Activated naive CD8-positive, alpha-beta T cell treated with anti-CD3 and anti-CD28 coated beads, Interleukin-2, amount 50 U/mL, for 24 hours (primary cell): ENCODE measurements at regions not wholly inside any gene's neighbourhood (a gene's known extent, or its start where the extent isn't known, plus 50 kb on each side); places are given as distances from the start of the nearest gene placed in this dataset.
"Not testable (repeated sequence)": the region's sequence is repeated elsewhere in the genome, so short reads cannot be mapped to it uniquely, and the experiment has no call there.

ENCODE experiments used
- ATAC-seq: fragments of 150-1000 bp; cut with Tn5 transposase; one replicate; pipeline ENCODE4 v1.10.0; 2021
- DNase-seq: peaks from one replicate; pipeline ENCODE4 v3.0.0; 2021
- H3K27ac Mint-ChIP-seq: one replicate; pipeline ENCODE4 v1.8.0; 2021; ENCODE audit warnings: mild to moderate bottlenecking, mixed read lengths
- H3K27me3 Mint-ChIP-seq: one replicate; pipeline ENCODE4 v1.8.0; 2021; ENCODE audit warnings: mixed read lengths
- H3K36me3 Mint-ChIP-seq: one replicate; pipeline ENCODE4 v1.8.0; 2021; ENCODE audit warnings: low read depth, mixed read lengths
- H3K4me1 Mint-ChIP-seq: one replicate; pipeline ENCODE4 v1.8.0; 2021; ENCODE audit warnings: mixed read lengths
- H3K4me3 Mint-ChIP-seq: one replicate; pipeline ENCODE4 v1.8.0; 2021; ENCODE audit warnings: mild to moderate bottlenecking, moderate library complexity, mixed read lengths
- H3K9me3 Mint-ChIP-seq: one replicate; pipeline ENCODE4 v1.8.0; 2021; ENCODE audit warnings: mixed read lengths

GRCh38 chr7:66554291-66554690 lies 74.4 kb upstream of the KCTD7 start:
- not testable (repeated sequence) for H3K27me3 Mint-ChIP-seq, DNase-seq, H3K9me3 Mint-ChIP-seq, ATAC-seq, H3K4me3 Mint-ChIP-seq, H3K27ac Mint-ChIP-seq, H3K4me1 Mint-ChIP-seq
- H3K36me3 Mint-ChIP-seq: peaks cover 27% of the 10 kb centered on the region

DNA sequence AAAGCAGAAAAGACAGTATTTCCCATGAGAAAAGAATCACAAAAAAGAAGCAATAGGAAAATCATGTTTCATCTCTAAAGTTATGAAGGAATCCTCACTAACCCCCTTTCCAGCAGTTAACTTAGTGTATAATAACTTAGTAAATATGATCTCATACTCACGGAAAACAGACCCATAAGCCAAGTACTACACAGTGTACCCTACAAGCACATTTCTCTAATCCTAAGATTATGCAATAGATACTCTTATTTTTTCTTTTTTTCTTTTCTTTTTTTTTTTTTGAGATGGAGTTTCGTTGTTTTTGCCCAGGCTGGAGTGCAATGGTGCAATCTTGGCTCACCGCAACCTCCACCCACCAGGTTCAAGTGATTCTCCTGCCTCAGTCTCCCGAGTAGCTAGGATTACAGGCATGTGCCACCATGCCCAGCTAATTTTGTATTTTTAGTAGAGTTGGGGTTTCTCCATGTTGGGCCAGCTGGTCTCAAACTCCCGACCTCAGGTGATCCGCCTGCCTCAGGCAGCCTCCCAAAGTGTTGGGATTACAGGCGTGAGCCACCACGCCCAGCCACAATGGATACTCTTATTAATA lies 73.7 kb upstream of the KCTD7 start:
- H3K4me3 Mint-ChIP-seq, H3K27me3 Mint-ChIP-seq, H3K4me1 Mint-ChIP-seq, DNase-seq, H3K9me3 Mint-ChIP-seq, H3K27ac Mint-ChIP-seq, ATAC-seq: not testable (repeated sequence)
- H3K36me3 Mint-ChIP-seq: peaks cover 25% of the 10 kb centered on the region

DNA sequence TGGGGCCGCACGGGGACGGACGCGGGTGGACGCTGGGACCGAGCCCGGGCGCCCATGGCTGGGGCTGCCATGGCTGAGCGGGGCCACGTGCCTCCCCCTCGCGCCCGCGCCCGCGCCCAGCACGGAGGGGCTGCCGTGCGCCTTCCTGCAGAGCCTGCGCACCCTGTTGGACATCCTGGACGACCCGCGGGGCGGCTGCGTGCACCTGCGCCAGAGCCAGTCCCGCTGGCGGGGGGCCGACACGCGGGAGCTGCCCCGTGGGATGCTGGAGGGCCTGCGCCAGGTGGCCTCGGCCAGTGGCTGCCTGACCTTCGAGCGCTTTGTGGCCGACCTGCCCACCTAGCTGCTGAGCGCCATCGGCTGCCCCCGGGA lies 72.5 kb upstream of the KCTD7 start:
- H3K9me3 Mint-ChIP-seq: no peaks in the 10 kb centered on the region
- H3K4me3 Mint-ChIP-seq: no peak overlapping the region
- no peak overlapping the region for H3K27ac Mint-ChIP-seq
- H3K4me1 Mint-ChIP-seq: no peaks in the 10 kb centered on the region
- H3K27me3 Mint-ChIP-seq: no peaks in the 10 kb centered on the region
- no peak for ATAC-seq
- DNase-seq: no peak
- peaks cover 20% of the 10 kb centered on the region for H3K36me3 Mint-ChIP-seq

GRCh38 chr7:66556549-66557213 lies 72.0 kb upstream of the KCTD7 start:
- Mint-ChIP-seq H3K27me3 (no peaks in the 10 kb centered on the region), H3K36me3 (peaks cover 15% of the 10 kb centered on the region), H3K4me3 (no peak overlapping the region), H3K4me1 (no peaks in the 10 kb centered on the region), H3K27ac (no peak overlapping the region), H3K9me3 (no peaks in the 10 kb centered on the region)
- ATAC-seq: no peak
- DNase-seq: no peak

- H3K9me3 Mint-ChIP-seq: no peaks in the 10 kb centered on the region
- H3K27ac Mint-ChIP-seq: no peak overlapping the region
- H3K4me3 Mint-ChIP-seq: no peak overlapping the region
- no peaks in the 10 kb centered on the region for H3K4me1 Mint-ChIP-seq
- peak; percentile 82 for DNase-seq
- peaks cover 11% of the 10 kb centered on the region for H3K36me3 Mint-ChIP-seq
- H3K27me3 Mint-ChIP-seq: no peaks in the 10 kb centered on the region
- ATAC-seq: peak; percentile 62
Measured at GRCh38 chr7:66557214-66558200, 71.2 kb upstream of the KCTD7 start.

GRCh38 chr7:66558201-66558641 lies 70.5 kb upstream of the KCTD7 start:
- no peak for DNase-seq
- no peak overlapping the region for H3K4me3 Mint-ChIP-seq
- no peaks in the 10 kb centered on the region for H3K4me1 Mint-ChIP-seq
- no peaks in the 10 kb centered on the region for H3K27me3 Mint-ChIP-seq
- no peaks in the 10 kb centered on the region for H3K9me3 Mint-ChIP-seq
- H3K27ac Mint-ChIP-seq: no peak overlapping the region
- H3K36me3 Mint-ChIP-seq: peaks cover 11% of the 10 kb centered on the region
- peak; percentile 11 for ATAC-seq

DNA sequence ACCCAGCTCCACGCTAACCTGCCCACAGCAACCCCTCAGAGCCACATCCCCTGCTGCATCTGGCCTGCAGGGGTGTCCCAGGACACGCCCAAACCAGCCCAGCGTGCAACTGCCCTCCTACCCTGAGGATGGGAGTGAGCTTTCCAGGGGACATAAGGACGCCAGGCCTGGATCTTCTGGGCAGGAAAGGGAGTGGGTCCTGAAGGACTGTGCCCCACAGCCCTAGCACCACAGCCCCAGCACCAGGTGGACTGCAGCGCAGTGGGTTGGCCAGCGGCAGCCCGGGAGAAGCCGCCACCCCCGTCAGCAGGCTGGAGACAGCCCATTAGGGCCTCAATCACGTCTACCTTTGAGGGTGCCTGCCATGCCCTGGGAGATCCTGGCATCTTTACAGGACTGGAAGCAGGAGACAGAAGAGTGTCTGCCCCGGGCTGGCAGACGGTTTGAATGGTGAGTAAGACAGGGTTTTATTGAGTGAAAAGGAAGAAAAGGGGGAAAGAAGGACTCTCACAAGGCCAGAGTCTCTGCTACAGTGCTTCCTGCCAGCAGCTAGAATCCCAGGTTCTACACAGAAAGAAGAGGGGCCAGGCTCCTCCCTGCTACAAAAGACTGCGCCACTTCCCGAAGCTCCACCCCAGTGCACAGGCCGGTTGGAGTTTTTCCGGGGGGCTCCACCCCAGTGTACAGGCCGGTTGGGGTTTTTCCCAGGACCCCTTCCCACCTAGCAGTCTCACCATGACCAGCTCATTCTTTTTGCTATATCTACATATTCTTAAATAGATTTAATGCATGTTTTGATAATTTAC lies 69.8 kb upstream of the KCTD7 start:
- DNase-seq (no peak), ATAC-seq (peak; percentile 37)
- no peaks in the 10 kb centered on the region for H3K27me3 Mint-ChIP-seq
- H3K27ac Mint-ChIP-seq: no peak overlapping the region
- H3K9me3 Mint-ChIP-seq: no peaks in the 10 kb centered on the region
- H3K4me3 Mint-ChIP-seq: no peak overlapping the region
- no peaks in the 10 kb centered on the region for H3K4me1 Mint-ChIP-seq
- H3K36me3 Mint-ChIP-seq: peaks cover 13% of the 10 kb centered on the region

- Mint-ChIP-seq H3K27me3 (no peaks in the 10 kb centered on the region), H3K27ac (no peak overlapping the region), H3K9me3 (no peaks in the 10 kb centered on the region), H3K36me3 (peaks cover 16% of the 10 kb centered on the region), H3K4me3 (no peak overlapping the region), H3K4me1 (no peaks in the 10 kb centered on the region)
- no peak for ATAC-seq
- no peak for DNase-seq
Measured at GRCh38 chr7:66564045-66564444, 64.6 kb upstream of the KCTD7 start.

GRCh38 chr7:66570179-66570578 lies 58.5 kb upstream of the KCTD7 start:
- not testable (repeated sequence) for H3K27ac Mint-ChIP-seq

DNA sequence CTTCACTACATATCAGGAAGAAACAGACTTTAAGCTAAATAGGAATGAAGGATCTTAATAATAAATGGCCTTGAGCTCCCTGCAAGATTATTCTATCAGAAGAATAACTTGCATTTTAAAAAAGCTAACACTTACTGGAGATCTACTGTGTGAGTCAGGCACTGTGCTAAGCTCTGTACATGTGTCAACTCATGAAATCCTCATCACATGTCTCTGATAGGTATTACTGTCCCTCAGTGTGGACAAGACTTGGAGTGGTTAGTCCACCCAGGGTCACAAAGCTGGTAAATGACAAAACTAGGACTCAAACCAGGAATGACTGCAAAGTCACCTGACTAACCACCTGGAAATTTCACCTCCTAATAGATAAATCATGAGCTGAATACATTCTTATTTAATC lies 57.1 kb upstream of the KCTD7 start:
- H3K27me3 Mint-ChIP-seq: no peaks in the 10 kb centered on the region
- DNase-seq: no peak
- H3K36me3 Mint-ChIP-seq: peaks cover 45% of the 10 kb centered on the region

More at GRCh38 chr7:66570179-66570578, 58.5 kb upstream of the KCTD7 start:
- H3K4me1 Mint-ChIP-seq, ATAC-seq, H3K27me3 Mint-ChIP-seq, DNase-seq, H3K4me3 Mint-ChIP-seq, H3K9me3 Mint-ChIP-seq: not testable (repeated sequence)
- peaks cover 40% of the 10 kb centered on the region for H3K36me3 Mint-ChIP-seq

GRCh38 chr7:66573782-66574495 lies 54.7 kb upstream of the KCTD7 start:
- Mint-ChIP-seq H3K4me1 (peaks cover 42% of the 10 kb centered on the region), H3K36me3 (peaks cover 41% of the 10 kb centered on the region)
- DNase-seq, H3K4me3 Mint-ChIP-seq, H3K27me3 Mint-ChIP-seq, H3K27ac Mint-ChIP-seq, ATAC-seq, H3K9me3 Mint-ChIP-seq: not testable (repeated sequence)

More for the DNA sequence above, 57.1 kb upstream of the KCTD7 start:
- ATAC-seq: no peak
- Mint-ChIP-seq H3K4me1 (peaks cover 20% of the 10 kb centered on the region), H3K27ac (no peak overlapping the region), H3K9me3 (no peaks in the 10 kb centered on the region), H3K4me3 (no peak overlapping the region)

- DNase-seq, ATAC-seq, H3K27me3 Mint-ChIP-seq, H3K27ac Mint-ChIP-seq, H3K9me3 Mint-ChIP-seq, H3K4me3 Mint-ChIP-seq: not testable (repeated sequence)
- H3K4me1 Mint-ChIP-seq: peaks cover 42% of the 10 kb centered on the region
- peaks cover 41% of the 10 kb centered on the region for H3K36me3 Mint-ChIP-seq
Measured at GRCh38 chr7:66574768-66575167, 53.9 kb upstream of the KCTD7 start.

- H3K27me3 Mint-ChIP-seq: no peaks in the 10 kb centered on the region
- ATAC-seq (peak; percentile 90), DNase-seq (no peak)
- no peaks in the 10 kb centered on the region for H3K9me3 Mint-ChIP-seq
- H3K4me3 Mint-ChIP-seq: no peak overlapping the region
- peaks cover 39% of the 10 kb centered on the region for H3K36me3 Mint-ChIP-seq
- peak overlapping the region; percentile 3 for H3K27ac Mint-ChIP-seq
- peaks cover 42% of the 10 kb centered on the region for H3K4me1 Mint-ChIP-seq
Measured at GRCh38 chr7:66575398-66575797, 53.3 kb upstream of the KCTD7 start.
